ENCODE measurements at regions not wholly inside any gene's neighbourhood (a gene's known extent, or its start where the extent isn't known, plus 50 kb on each side); places are given as distances from the start of the nearest gene placed in this dataset.

DNA sequence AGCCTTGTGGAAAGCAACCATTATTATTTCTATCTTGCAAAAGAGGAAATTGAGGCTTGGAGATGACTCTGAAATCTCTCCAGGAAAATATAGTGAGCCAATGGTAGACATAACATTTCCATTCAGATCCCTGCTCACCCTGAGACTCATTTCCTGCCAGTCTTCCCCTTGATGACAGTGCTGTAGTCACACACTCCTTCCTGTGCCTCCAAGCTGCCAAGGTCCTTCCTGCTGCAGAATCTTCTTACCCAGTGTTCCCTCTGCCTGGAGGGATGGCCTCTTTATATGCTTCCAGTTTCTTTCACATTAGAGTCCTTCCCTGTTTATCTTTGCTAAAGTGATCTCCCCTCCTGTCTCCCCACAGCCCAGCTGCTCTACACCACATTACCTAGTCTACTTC is 648.1 kb downstream of the TOX3 start:
- Histone ChIP-seq H3K9me3 (ENCODE audit: low read depth, low read length) (no peaks in the 10 kb centered on the region), H3K27me3 (ENCODE audit: insufficient read depth, low read length) (no peaks in the 10 kb centered on the region), H3K4me2 (ENCODE audit: insufficient read depth, low read length) (no peak overlapping the region), H3K27ac (ENCODE audit: low read depth, low read length) (no peak overlapping the region), H3K4me1 (ENCODE audit: insufficient read depth, low read length) (no peaks in the 10 kb centered on the region), H3K4me3 (ENCODE audit: insufficient read depth, low read length) (no peak overlapping the region), H2AFZ (ENCODE audit: low read length) (no peak overlapping the region), H4K20me1 (ENCODE audit: insufficient read depth, low read length) (no peaks in the 10 kb centered on the region), H3K79me2 (ENCODE audit: insufficient read depth, low read length) (no peaks in the 10 kb centered on the region), H3K36me3 (ENCODE audit: insufficient read depth, low read length) (no peaks in the 10 kb centered on the region)
- TF ChIP-seq, protein P1, sequence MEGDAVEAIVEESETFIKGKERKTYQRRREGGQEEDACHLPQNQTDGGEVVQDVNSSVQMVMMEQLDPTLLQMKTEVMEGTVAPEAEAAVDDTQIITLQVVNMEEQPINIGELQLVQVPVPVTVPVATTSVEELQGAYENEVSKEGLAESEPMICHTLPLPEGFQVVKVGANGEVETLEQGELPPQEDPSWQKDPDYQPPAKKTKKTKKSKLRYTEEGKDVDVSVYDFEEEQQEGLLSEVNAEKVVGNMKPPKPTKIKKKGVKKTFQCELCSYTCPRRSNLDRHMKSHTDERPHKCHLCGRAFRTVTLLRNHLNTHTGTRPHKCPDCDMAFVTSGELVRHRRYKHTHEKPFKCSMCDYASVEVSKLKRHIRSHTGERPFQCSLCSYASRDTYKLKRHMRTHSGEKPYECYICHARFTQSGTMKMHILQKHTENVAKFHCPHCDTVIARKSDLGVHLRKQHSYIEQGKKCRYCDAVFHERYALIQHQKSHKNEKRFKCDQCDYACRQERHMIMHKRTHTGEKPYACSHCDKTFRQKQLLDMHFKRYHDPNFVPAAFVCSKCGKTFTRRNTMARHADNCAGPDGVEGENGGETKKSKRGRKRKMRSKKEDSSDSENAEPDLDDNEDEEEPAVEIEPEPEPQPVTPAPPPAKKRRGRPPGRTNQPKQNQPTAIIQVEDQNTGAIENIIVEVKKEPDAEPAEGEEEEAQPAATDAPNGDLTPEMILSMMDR (IDR thresholded peaks at IDR 0.05; ENCODE audit: extremely low read depth, low read depth, low read length): no peak
- DNase-seq (ENCODE audit: insufficient read length, low spot score, missing footprints): no peak

DNA sequence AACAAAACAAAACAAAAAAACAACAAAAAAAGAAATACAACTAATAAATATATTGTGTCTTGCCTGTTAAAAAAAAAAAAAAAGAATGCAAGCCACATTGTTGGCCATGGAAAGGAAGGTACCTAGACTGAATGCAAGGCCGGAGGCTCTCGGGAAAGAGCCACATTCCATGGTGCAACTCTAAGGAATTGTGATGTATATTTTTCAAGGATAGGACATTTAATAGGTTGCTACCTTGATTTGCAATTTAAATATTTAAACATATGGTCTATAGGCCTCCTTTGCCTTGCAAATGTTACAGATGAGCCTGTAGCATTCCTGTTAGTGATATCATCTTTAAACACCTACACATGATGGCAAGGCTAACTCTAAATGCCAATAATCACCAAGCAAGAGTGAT is 650.9 kb downstream of the TOX3 start:
- H2AFZ ChIP-seq (ENCODE audit: low read length): no peak overlapping the region
- no peaks in the 10 kb centered on the region for H3K27me3 ChIP-seq (ENCODE audit: insufficient read depth, low read length)
- TF ChIP-seq, protein P1 (IDR thresholded peaks at IDR 0.05; ENCODE audit: extremely low read depth, low read depth, low read length): no peak
- H3K9me3 ChIP-seq (ENCODE audit: low read depth, low read length): no peaks in the 10 kb centered on the region
- no peak overlapping the region for H3K4me2 ChIP-seq (ENCODE audit: insufficient read depth, low read length)
- H3K79me2 ChIP-seq (ENCODE audit: insufficient read depth, low read length): no peaks in the 10 kb centered on the region
- no peak overlapping the region for H3K27ac ChIP-seq (ENCODE audit: low read depth, low read length)
- DNase-seq (ENCODE audit: insufficient read length, low spot score, missing footprints): no peak
- no peak overlapping the region for H3K4me3 ChIP-seq (ENCODE audit: insufficient read depth, low read length)
- H3K4me1 ChIP-seq (ENCODE audit: insufficient read depth, low read length): no peaks in the 10 kb centered on the region
- no peaks in the 10 kb centered on the region for H4K20me1 ChIP-seq (ENCODE audit: insufficient read depth, low read length)
- no peaks in the 10 kb centered on the region for H3K36me3 ChIP-seq (ENCODE audit: insufficient read depth, low read length)

DNA sequence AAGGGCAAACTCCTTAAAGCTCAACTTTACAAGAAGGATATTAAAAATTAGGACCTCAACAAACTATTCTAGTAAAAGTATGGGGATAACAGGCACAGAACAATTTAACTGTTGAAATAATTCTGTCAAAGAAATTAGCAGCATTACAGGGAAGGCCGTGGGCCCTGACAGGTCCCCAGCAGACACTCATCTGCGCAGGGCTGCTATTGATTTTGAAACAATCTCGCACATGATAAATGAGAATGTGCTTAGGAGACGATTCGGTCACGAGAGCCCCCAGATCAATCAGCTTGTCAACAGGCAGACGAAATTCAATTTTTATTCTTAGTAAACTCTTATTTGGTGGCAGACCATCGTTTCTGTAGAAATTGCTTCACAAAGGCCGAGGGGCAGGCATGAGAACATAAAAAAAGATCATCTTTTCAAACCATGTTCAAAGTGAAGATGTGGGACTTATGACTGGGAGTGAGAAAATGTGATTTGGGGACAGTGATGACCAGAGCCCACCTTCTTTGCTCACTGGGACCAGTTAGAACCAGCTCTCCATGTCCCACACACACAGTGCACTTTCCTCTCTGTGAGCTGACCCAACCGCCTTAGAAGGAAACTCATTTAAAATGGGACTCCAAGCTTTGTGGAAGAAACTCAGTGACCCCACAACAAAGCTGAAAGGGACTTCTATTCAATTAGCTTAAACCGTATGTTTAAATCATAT is 654.5 kb downstream of the TOX3 start:
- no peaks in the 10 kb centered on the region for H3K79me2 ChIP-seq (ENCODE audit: insufficient read depth, low read length)
- no peak overlapping the region for H3K4me2 ChIP-seq (ENCODE audit: insufficient read depth, low read length)
- TF ChIP-seq, protein P1 (IDR thresholded peaks at IDR 0.05; ENCODE audit: extremely low read depth, low read depth, low read length): no peak
- no peaks in the 10 kb centered on the region for H3K27me3 ChIP-seq (ENCODE audit: insufficient read depth, low read length)
- no peaks in the 10 kb centered on the region for H3K4me1 ChIP-seq (ENCODE audit: insufficient read depth, low read length)
- H3K27ac ChIP-seq (ENCODE audit: low read depth, low read length): no peak overlapping the region
- no peak overlapping the region for H3K4me3 ChIP-seq (ENCODE audit: insufficient read depth, low read length)
- no peak for DNase-seq (ENCODE audit: insufficient read length, low spot score, missing footprints)
- no peaks in the 10 kb centered on the region for H4K20me1 ChIP-seq (ENCODE audit: insufficient read depth, low read length)
- H3K36me3 ChIP-seq (ENCODE audit: insufficient read depth, low read length): no peaks in the 10 kb centered on the region
- no peaks in the 10 kb centered on the region for H3K9me3 ChIP-seq (ENCODE audit: low read depth, low read length)
- H2AFZ ChIP-seq (ENCODE audit: low read length): no peak overlapping the region

DNA sequence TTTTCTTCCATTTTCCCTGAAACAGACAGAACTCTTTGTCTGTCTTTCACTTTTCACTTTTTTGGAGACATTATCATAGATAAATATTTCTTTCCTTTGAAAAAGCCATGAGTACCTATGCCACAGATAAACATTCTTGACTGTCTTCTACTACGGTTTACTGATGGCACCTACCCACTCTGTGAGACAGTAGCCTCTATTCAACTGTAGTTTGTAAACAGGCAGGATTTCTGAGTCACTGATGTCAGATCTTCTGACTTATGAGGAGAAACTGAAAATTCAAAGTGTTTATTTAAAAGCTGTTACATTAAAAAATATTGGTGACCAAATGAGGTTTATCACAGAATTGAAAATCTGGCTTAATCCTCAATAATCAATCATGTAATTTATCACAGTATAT is 658.4 kb downstream of the TOX3 start:
- TF ChIP-seq, protein P1 (IDR thresholded peaks at IDR 0.05; ENCODE audit: extremely low read depth, low read depth, low read length): no peak
- Histone ChIP-seq H3K79me2 (ENCODE audit: insufficient read depth, low read length) (no peaks in the 10 kb centered on the region), H3K36me3 (ENCODE audit: insufficient read depth, low read length) (no peaks in the 10 kb centered on the region), H3K4me2 (ENCODE audit: insufficient read depth, low read length) (no peak overlapping the region), H2AFZ (ENCODE audit: low read length) (no peak overlapping the region), H4K20me1 (ENCODE audit: insufficient read depth, low read length) (no peaks in the 10 kb centered on the region), H3K4me1 (ENCODE audit: insufficient read depth, low read length) (no peaks in the 10 kb centered on the region), H3K27me3 (ENCODE audit: insufficient read depth, low read length) (no peaks in the 10 kb centered on the region), H3K27ac (ENCODE audit: low read depth, low read length) (no peak overlapping the region), H3K9me3 (ENCODE audit: low read depth, low read length) (no peaks in the 10 kb centered on the region), H3K4me3 (ENCODE audit: insufficient read depth, low read length) (no peak overlapping the region)
- DNase-seq (ENCODE audit: insufficient read length, low spot score, missing footprints): no peak
